ENCODE measurements at regions not wholly inside any gene's neighbourhood (a gene's known extent, or its start where the extent isn't known, plus 50 kb on each side); places are given as distances from the start of the nearest gene placed in this dataset.

DNA sequence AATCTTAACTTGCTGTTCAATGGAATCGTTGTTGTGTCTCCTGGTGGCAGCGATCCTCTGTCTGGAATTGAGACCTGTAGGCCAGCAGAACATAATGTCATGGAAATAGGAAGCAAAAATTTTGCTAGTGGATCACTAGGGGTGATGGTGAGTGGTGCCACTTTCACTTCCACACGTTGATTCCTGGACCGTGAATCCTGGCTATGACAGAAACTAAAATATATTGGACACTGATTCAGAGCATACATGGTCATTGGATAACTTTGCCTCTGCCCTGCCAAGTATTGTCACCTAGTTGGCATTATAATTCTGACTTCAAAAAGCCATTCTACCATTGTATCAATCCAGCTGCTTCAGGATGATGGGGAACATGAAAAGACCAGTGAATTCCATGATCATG lies 353.2 kb downstream of the IRX1 start:
- TF ChIP-seq, protein P1, sequence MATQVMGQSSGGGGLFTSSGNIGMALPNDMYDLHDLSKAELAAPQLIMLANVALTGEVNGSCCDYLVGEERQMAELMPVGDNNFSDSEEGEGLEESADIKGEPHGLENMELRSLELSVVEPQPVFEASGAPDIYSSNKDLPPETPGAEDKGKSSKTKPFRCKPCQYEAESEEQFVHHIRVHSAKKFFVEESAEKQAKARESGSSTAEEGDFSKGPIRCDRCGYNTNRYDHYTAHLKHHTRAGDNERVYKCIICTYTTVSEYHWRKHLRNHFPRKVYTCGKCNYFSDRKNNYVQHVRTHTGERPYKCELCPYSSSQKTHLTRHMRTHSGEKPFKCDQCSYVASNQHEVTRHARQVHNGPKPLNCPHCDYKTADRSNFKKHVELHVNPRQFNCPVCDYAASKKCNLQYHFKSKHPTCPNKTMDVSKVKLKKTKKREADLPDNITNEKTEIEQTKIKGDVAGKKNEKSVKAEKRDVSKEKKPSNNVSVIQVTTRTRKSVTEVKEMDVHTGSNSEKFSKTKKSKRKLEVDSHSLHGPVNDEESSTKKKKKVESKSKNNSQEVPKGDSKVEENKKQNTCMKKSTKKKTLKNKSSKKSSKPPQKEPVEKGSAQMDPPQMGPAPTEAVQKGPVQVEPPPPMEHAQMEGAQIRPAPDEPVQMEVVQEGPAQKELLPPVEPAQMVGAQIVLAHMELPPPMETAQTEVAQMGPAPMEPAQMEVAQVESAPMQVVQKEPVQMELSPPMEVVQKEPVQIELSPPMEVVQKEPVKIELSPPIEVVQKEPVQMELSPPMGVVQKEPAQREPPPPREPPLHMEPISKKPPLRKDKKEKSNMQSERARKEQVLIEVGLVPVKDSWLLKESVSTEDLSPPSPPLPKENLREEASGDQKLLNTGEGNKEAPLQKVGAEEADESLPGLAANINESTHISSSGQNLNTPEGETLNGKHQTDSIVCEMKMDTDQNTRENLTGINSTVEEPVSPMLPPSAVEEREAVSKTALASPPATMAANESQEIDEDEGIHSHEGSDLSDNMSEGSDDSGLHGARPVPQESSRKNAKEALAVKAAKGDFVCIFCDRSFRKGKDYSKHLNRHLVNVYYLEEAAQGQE (IDR thresholded peaks at IDR 0.05; ENCODE audit: insufficient read depth in 1 of 2, low read depth in 2 of 2, low read length in 2 of 2) = no peak
- TF ChIP-seq POLR2AphosphoS5 (IDR thresholded peaks at IDR 0.05; ENCODE audit: low read depth, low read length) = no peak
- TF ChIP-seq TAF1 (IDR thresholded peaks at IDR 0.05; ENCODE audit: borderline replicate concordance, insufficient read depth, low read length) = no peak

All from PFSK-1 (cell line).